K562 (cell line): ENCODE measurements at regions not wholly inside any gene's neighbourhood (a gene's known extent, or its start where the extent isn't known, plus 50 kb on each side); places are given as distances from the start of the nearest gene placed in this dataset.

Source experiments
- HDAC3 ChIP-seq: fragments of 450-650 bp; IDR thresholded peaks from 2 replicates; pipeline ENCODE4 v1.6.1; 2018; ENCODE audit warnings: borderline replicate concordance, mild to moderate bottlenecking, moderate library complexity; ENCODE audit not compliant: partially characterized antibody
- ZNF184 ChIP-seq: sonication (generic); formaldehyde crosslinking; IDR thresholded peaks from 2 replicates; pipeline ENCODE4 v1.5.0; 2020; ENCODE audit warnings: missing genetic modification reagents

GRCh38 chr17:71484546-71484945, 636.3 kb upstream of the SOX9 start:
- TF ChIP-seq HDAC3, result no peak
- TF ChIP-seq ZNF184 (CRISPR knock-in tag), result no peak
